Esophagus squamous epithelium (tissue), 4 donors: ENCODE measurements at regions not wholly inside any gene's neighbourhood (a gene's known extent, or its start where the extent isn't known, plus 50 kb on each side); places are given as distances from the start of the nearest gene placed in this dataset.

Experiments
- CTCF ChIP-seq, 6 experiments: fragments of 450-650 bp in 4 of 6; fragments of 200-600 bp in 2 of 6; sonication (generic) in 2 of 6; IDR thresholded peaks; one replicate each; pipeline ENCODE4 v1.5.1; 2016 to 2019; ENCODE audit warnings: antibody characterized with exemption in 6 of 6, mild to moderate bottlenecking in 4 of 6, moderate library complexity in 4 of 6
- POLR2A ChIP-seq, 4 donors: fragments of 450-650 bp; IDR thresholded peaks; one replicate each; pipeline ENCODE4 v1.6.1; 2017; ENCODE audit warnings: antibody characterized with exemption in 4 of 4, mild to moderate bottlenecking in 4 of 4, moderate library complexity in 3 of 4

GRCh38 chr6:3627501-3627900 is 124.0 kb downstream of the PXDC1 start:
- TF ChIP-seq CTCF (IDR thresholded peaks at IDR 0.05), result no peak
- no peak for TF ChIP-seq POLR2A (IDR thresholded peaks at IDR 0.05)
